ENCODE measurements at regions not wholly inside any gene's neighbourhood (a gene's known extent, or its start where the extent isn't known, plus 50 kb on each side); places are given as distances from the start of the nearest gene placed in this dataset.

DNA sequence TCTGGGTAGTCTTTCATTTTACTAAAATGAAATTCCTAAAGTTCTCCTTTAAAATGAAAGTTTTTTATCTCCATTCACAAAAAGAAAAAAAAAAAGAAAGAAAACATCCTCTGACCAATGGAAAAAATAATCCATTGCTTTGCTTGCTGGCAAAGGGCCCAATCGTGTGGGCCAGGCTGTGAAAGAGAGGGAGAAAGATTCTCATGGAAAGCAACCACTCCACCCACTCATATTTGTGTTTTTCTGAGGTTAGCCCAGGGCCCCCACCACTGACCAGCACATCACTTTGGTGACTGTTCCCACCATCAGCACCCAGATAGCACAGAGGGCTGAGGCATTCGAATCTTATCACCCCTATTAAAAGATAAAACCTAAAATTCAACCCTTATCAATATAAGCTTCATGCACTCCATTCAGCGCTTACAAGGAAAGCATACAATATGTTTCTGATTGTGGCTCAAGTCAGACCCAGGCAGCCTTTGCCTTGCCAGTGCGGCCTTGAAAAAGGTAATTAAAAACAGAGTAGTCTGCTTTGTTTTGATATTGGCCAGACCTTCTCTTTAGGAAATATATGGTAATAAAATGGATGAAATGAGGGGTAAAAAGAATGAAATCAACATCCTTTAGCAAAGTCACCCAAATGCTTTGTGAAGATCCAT is 192.8 kb downstream of the ETS1 start:
- H3K9ac ChIP-seq (ENCODE audit: low read length), result no peak overlapping the region
- peaks cover 36% of the 10 kb centered on the region for H3K4me1 Mint-ChIP-seq

DNA sequence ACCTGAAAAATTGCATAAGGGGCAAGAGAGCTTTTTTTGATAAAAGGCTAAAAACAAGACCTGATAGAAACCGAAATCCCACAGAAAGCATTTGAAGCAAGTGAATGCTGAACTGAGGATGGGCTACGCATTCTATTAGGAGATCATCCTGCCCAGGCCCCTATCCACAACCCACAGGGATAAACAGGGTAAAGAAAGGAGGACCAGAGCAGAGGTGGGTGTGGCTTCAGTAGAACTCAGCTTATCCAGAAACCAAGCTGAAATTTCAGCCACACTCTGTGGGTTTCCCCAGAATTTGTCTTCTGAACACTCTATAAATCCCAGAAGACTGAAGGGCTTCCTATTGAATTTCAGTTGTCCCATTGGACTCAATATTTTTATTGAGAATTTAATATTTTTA is 195.1 kb downstream of the ETS1 start:
- Mint-ChIP-seq H3K27me3 (no peaks in the 10 kb centered on the region), H3K4me1 (peaks cover 16% of the 10 kb centered on the region), H3K27ac (no peak overlapping the region), H3K9me3 (ENCODE audit: insufficient read depth) (no peaks in the 10 kb centered on the region), H3K4me3 (no peak overlapping the region)
- TF ChIP-seq, protein P1, sequence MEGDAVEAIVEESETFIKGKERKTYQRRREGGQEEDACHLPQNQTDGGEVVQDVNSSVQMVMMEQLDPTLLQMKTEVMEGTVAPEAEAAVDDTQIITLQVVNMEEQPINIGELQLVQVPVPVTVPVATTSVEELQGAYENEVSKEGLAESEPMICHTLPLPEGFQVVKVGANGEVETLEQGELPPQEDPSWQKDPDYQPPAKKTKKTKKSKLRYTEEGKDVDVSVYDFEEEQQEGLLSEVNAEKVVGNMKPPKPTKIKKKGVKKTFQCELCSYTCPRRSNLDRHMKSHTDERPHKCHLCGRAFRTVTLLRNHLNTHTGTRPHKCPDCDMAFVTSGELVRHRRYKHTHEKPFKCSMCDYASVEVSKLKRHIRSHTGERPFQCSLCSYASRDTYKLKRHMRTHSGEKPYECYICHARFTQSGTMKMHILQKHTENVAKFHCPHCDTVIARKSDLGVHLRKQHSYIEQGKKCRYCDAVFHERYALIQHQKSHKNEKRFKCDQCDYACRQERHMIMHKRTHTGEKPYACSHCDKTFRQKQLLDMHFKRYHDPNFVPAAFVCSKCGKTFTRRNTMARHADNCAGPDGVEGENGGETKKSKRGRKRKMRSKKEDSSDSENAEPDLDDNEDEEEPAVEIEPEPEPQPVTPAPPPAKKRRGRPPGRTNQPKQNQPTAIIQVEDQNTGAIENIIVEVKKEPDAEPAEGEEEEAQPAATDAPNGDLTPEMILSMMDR (IDR thresholded peaks at IDR 0.05), result no peak
- TF ChIP-seq EZH2 (IDR thresholded peaks at IDR 0.05; ENCODE audit: borderline replicate concordance, insufficient read depth, low read depth, low read length, poor library complexity, severe bottlenecking), result no peak
- ATAC-seq (ENCODE audit: low read depth) (no peak), DNase-seq (no peak)
- intact Hi-C loops (cut with micrococcal nuclease), result loop anchor here (10.0 kb wide), 1 partner anchor 53 kb away; no protein-coding TSS in a partner anchor
- Histone ChIP-seq H3K4me1 (ENCODE audit: control insufficient read depth in 2 of 2, insufficient read depth in 2 of 2, low read length in 2 of 2) (peaks cover 4 to 7% of the 10 kb centered on the region in 2 donors), H3K4me2 (replicated peaks; ENCODE audit: low read depth, low read length, poor library complexity, severe bottlenecking) (no peak overlapping the region), H2AFZ (ENCODE audit: insufficient read depth, low read depth, low read length, poor library complexity, severe bottlenecking) (no peak overlapping the region), H3K36me3 (replicated peaks in 1 of 2; ENCODE audit: control extremely low read depth in 1 of 2, control insufficient read depth in 1 of 2, extremely low read depth in 1 of 2, insufficient read depth in 2 of 2, low read length in 1 of 2) (no peaks in the 10 kb centered on the region), H3K79me2 (ENCODE audit: control insufficient read depth, insufficient read depth, low read length) (no peaks in the 10 kb centered on the region), H3K9ac (ENCODE audit: low read length) (no peak overlapping the region), H3K4me3 (ENCODE audit: control extremely low read depth in 1 of 5, extremely low read depth in 1 of 5, insufficient read depth in 1 of 5, low read depth in 2 of 5, low read length in 4 of 5) (no peak overlapping the region), H3K9me3 (ENCODE audit: control extremely low read depth in 1 of 3, control insufficient read depth in 2 of 3, insufficient read depth in 1 of 3, low read length in 2 of 3) (no peaks in the 10 kb centered on the region), H3K27me3 (replicated peaks in 1 of 4; ENCODE audit: control extremely low read depth in 1 of 4, control insufficient read depth in 3 of 4, insufficient read depth in 4 of 4, low read length in 3 of 4) (no peaks in the 10 kb centered on the region), H4K20me1 (ENCODE audit: control insufficient read depth, insufficient read depth, low read length, poor library complexity, severe bottlenecking) (no peaks in the 10 kb centered on the region), H3K27ac (ENCODE audit: low read length in 2 of 2) (no peak overlapping the region)
- 100% methylated on average over 1 of the region's 2 CpGs for WGBS (ENCODE audit: insufficient coverage)
- CTCF ChIA-PET, result no interaction called here
- POLR2A ChIA-PET, result interaction anchor here (1.4 kb wide), 1 partner anchor 9 kb away, joined by 4 read pairs; no protein-coding TSS in a partner anchor

More for the DNA sequence above, 192.8 kb downstream of the ETS1 start:
- no peaks in the 10 kb centered on the region for H3K9me3 Mint-ChIP-seq (ENCODE audit: insufficient read depth)
- Histone ChIP-seq H3K79me2 (ENCODE audit: control insufficient read depth, insufficient read depth, low read length) (no peaks in the 10 kb centered on the region), H3K4me1 (ENCODE audit: control insufficient read depth in 2 of 2, insufficient read depth in 2 of 2, low read length in 2 of 2) (peaks cover 21 to 25% of the 10 kb centered on the region in 2 donors), H4K20me1 (ENCODE audit: control insufficient read depth, insufficient read depth, low read length, poor library complexity, severe bottlenecking) (no peaks in the 10 kb centered on the region), H3K27ac (ENCODE audit: low read length in 2 of 2) (no peak overlapping the region), H3K4me3 (ENCODE audit: control extremely low read depth in 1 of 5, extremely low read depth in 1 of 5, insufficient read depth in 1 of 5, low read depth in 2 of 5, low read length in 4 of 5) (no peak overlapping the region), H3K4me2 (replicated peaks; ENCODE audit: low read depth, low read length, poor library complexity, severe bottlenecking) (no peak overlapping the region), H3K36me3 (replicated peaks in 1 of 2; ENCODE audit: control extremely low read depth in 1 of 2, control insufficient read depth in 1 of 2, extremely low read depth in 1 of 2, insufficient read depth in 2 of 2, low read length in 1 of 2) (no peaks in the 10 kb centered on the region), H2AFZ (ENCODE audit: insufficient read depth, low read depth, low read length, poor library complexity, severe bottlenecking) (no peak overlapping the region), H3K27me3 (replicated peaks in 1 of 4; ENCODE audit: control extremely low read depth in 1 of 4, control insufficient read depth in 3 of 4, insufficient read depth in 4 of 4, low read length in 3 of 4) (no peaks in the 10 kb centered on the region), H3K9me3 (ENCODE audit: control extremely low read depth in 1 of 3, control insufficient read depth in 2 of 3, insufficient read depth in 1 of 3, low read length in 2 of 3) (no peaks in the 10 kb centered on the region)
- TF ChIP-seq, protein P1 (IDR thresholded peaks at IDR 0.05), result no peak
- no peak for TF ChIP-seq EZH2 (IDR thresholded peaks at IDR 0.05; ENCODE audit: borderline replicate concordance, insufficient read depth, low read depth, low read length, poor library complexity, severe bottlenecking)
- H3K27ac Mint-ChIP-seq, result no peak overlapping the region
- intact Hi-C loops (cut with micrococcal nuclease), result loop anchor here (5.0 to 10.0 kb wide), 4 partner anchors 50 to 102 kb away; no protein-coding TSS in a partner anchor
- 100% methylated on average over 1 of the region's 4 CpGs for WGBS (ENCODE audit: insufficient coverage)
- no peak for DNase-seq
- CTCF ChIA-PET, result no interaction called here
- no peak for ATAC-seq (ENCODE audit: low read depth)
- H3K4me3 Mint-ChIP-seq, result no peak overlapping the region
- H3K27me3 Mint-ChIP-seq, result no peaks in the 10 kb centered on the region
- POLR2A ChIA-PET, result no interaction called here

Data from B cell (primary cell).